HuH-7.5 (cell line): ENCODE measurements at regions not wholly inside any gene's neighbourhood (a gene's known extent, or its start where the extent isn't known, plus 50 kb on each side); places are given as distances from the start of the nearest gene placed in this dataset.
"Not testable (repeated sequence)": the region's sequence is repeated elsewhere in the genome, so short reads cannot be mapped to it uniquely, and the experiment has no call there.

Source experiments
- DNase-seq: peaks from one replicate; pipeline ENCODE4 v3.0.0; 2011; ENCODE audit warnings: low spot score

- DNase-seq, result no peak
Measured at GRCh38 chr1:47491341-47491753, 53.5 kb downstream of the FOXD2 start.

GRCh38 chr1:47495176-47495713 is 57.4 kb downstream of the FOXD2 start:
- no peak for DNase-seq

- DNase-seq, result no peak
Measured at GRCh38 chr1:47498551-47498950, 60.7 kb downstream of the FOXD2 start.

- no peak for DNase-seq
Measured at GRCh38 chr1:47501069-47501468, 63.2 kb downstream of the FOXD2 start.

GRCh38 chr1:47502746-47503370 is 65.0 kb downstream of the FOXD2 start:
- no peak for DNase-seq

- not testable (repeated sequence) for DNase-seq
Measured at GRCh38 chr1:47504840-47505239, 67.0 kb downstream of the FOXD2 start.

- no peak for DNase-seq
Measured at GRCh38 chr1:47505267-47505666, 67.4 kb downstream of the FOXD2 start.

GRCh38 chr1:47506053-47506452 is 68.2 kb downstream of the FOXD2 start:
- no peak for DNase-seq

- DNase-seq, result no peak
Measured at GRCh38 chr1:47507144-47507543, 69.3 kb downstream of the FOXD2 start.

GRCh38 chr1:47507881-47508701 is 70.2 kb downstream of the FOXD2 start:
- peak; percentile 29 for DNase-seq

GRCh38 chr1:47508702-47509431 is 71.0 kb downstream of the FOXD2 start:
- no peak for DNase-seq

GRCh38 chr1:47510282-47510811 is 72.5 kb downstream of the FOXD2 start:
- no peak for DNase-seq

- DNase-seq, result no peak
Measured at GRCh38 chr1:47511825-47512224, 74.0 kb downstream of the FOXD2 start.

GRCh38 chr1:47513393-47513792 is 75.5 kb downstream of the FOXD2 start:
- no peak for DNase-seq

GRCh38 chr1:47514229-47514628 is 76.4 kb downstream of the FOXD2 start:
- DNase-seq, result no peak

- no peak for DNase-seq
Measured at GRCh38 chr1:47515164-47515789, 77.4 kb downstream of the FOXD2 start.

GRCh38 chr1:47517946-47518345 is 80.1 kb downstream of the FOXD2 start:
- no peak for DNase-seq

- DNase-seq, result no peak
Measured at GRCh38 chr1:47519491-47519890, 81.6 kb downstream of the FOXD2 start.

- DNase-seq, result no peak
Measured at GRCh38 chr1:47519971-47520370, 82.1 kb downstream of the FOXD2 start.

GRCh38 chr1:47521034-47521881 is 83.4 kb downstream of the FOXD2 start:
- no peak for DNase-seq
